Naive thymus-derived CD4-positive, alpha-beta T cell (primary cell): ENCODE measurements at regions not wholly inside any gene's neighbourhood (a gene's known extent, or its start where the extent isn't known, plus 50 kb on each side); places are given as distances from the start of the nearest gene placed in this dataset.

ENCODE experiments used
- ATAC-seq: fragments of 150-1000 bp; cut with Tn5 transposase; 2 replicates; pipeline ENCODE4 v1.10.0; 2021; ENCODE audit warnings: mild to moderate bottlenecking, moderate library complexity
- CTCF ChIA-PET: fragments of 350-600 bp; sonication (Branson Sonifier 250); formaldehyde crosslinking; loops from one replicate; lab custom pipeline; 2021; ENCODE audit warnings: antibody characterized with exemption; lab: Charles Lee
- POLR2A ChIA-PET: fragments of 350-600 bp; sonication (Branson Sonifier 250); formaldehyde crosslinking; loops from one replicate; lab custom pipeline; 2021; ENCODE audit warnings: antibody characterized with exemption, inconsistent platforms; lab: Charles Lee
- DNase-seq, 9 donors: peaks; one replicate each; pipeline versions ENCODE4 v3.0.0 to v3.0.0-alpha.2; 2020 to 2022; ENCODE audit warnings: mixed read lengths in 1 of 9
- H3K27ac ChIP-seq: one replicate; pipeline ENCODE4 v1.7.0; 2013; ENCODE audit warnings: mild to moderate bottlenecking, low read depth, low read length, moderate library complexity
- H3K27me3 ChIP-seq, 2 donors: one replicate each; pipeline ENCODE4 v1.7.0; 2013; ENCODE audit warnings: low read length in 2 of 2, mild to moderate bottlenecking in 2 of 2, moderate library complexity in 2 of 2; ENCODE audit not compliant: control insufficient read depth in 2 of 2, insufficient read depth in 2 of 2
- H3K36me3 ChIP-seq, 3 experiments: 1 replicate in 2 of 3; 2 replicates in 1 of 3; pipeline ENCODE4 v1.7.0; 2013; ENCODE audit warnings: low read length in 3 of 3, mild to moderate bottlenecking in 3 of 3, moderate library complexity in 1 of 3; ENCODE audit not compliant: insufficient read depth in 3 of 3, control insufficient read depth in 2 of 3
- H3K4me1 ChIP-seq, 2 donors: one replicate each; pipeline ENCODE4 v1.7.0; 2013; ENCODE audit warnings: low read length in 2 of 2, mild to moderate bottlenecking in 2 of 2, moderate library complexity in 1 of 2; ENCODE audit not compliant: control insufficient read depth in 2 of 2, insufficient read depth in 2 of 2
- H3K4me3 ChIP-seq: 2 replicates; pipeline ENCODE4 v1.7.0; 2013; ENCODE audit warnings: mild to moderate bottlenecking, low read length
- H3K9me3 ChIP-seq, 3 experiments: 1 replicate in 2 of 3; 2 replicates in 1 of 3; pipeline ENCODE4 v1.7.0; 2013; ENCODE audit warnings: low read length in 3 of 3; ENCODE audit not compliant: control insufficient read depth in 2 of 3
- H3K27ac Mint-ChIP-seq, 9 donors: one replicate each; pipeline ENCODE4 v1.8.0; 2020 to 2022; ENCODE audit warnings: mixed read lengths in 9 of 9, mild to moderate bottlenecking in 8 of 9, moderate library complexity in 5 of 9, inconsistent platforms in 2 of 9
- H3K27me3 Mint-ChIP-seq, 5 donors: one replicate each; pipeline ENCODE4 v1.8.0; 2021 to 2022; ENCODE audit warnings: mixed read lengths in 5 of 5, mild to moderate bottlenecking in 1 of 5
- H3K36me3 Mint-ChIP-seq, 5 donors: one replicate each; pipeline ENCODE4 v1.8.0; 2020 to 2022; ENCODE audit warnings: mixed read lengths in 5 of 5, mild to moderate bottlenecking in 3 of 5, inconsistent platforms in 1 of 5
- H3K4me1 Mint-ChIP-seq, 7 donors: one replicate each; pipeline ENCODE4 v1.8.0; 2020 to 2022; ENCODE audit warnings: mixed read lengths in 7 of 7, mild to moderate bottlenecking in 3 of 7, inconsistent platforms in 1 of 7
- H3K4me3 Mint-ChIP-seq, 10 donors: one replicate each; pipeline ENCODE4 v1.8.0; 2020 to 2022; ENCODE audit warnings: mild to moderate bottlenecking in 10 of 10, mixed read lengths in 10 of 10, moderate library complexity in 6 of 10, inconsistent platforms in 2 of 10
- H3K9me3 Mint-ChIP-seq, 11 donors: one replicate each; pipeline ENCODE4 v1.8.0; 2020 to 2022; ENCODE audit warnings: mixed read lengths in 11 of 11, mild to moderate bottlenecking in 4 of 11, inconsistent platforms in 1 of 11, moderate library complexity in 1 of 11
- intact Hi-C, 2 donors: fragments of 100-400 bp; cut with micrococcal nuclease; formaldehyde crosslinking; loops; one replicate each; pipeline ENCODE4 v1.15.1; 2023

DNA sequence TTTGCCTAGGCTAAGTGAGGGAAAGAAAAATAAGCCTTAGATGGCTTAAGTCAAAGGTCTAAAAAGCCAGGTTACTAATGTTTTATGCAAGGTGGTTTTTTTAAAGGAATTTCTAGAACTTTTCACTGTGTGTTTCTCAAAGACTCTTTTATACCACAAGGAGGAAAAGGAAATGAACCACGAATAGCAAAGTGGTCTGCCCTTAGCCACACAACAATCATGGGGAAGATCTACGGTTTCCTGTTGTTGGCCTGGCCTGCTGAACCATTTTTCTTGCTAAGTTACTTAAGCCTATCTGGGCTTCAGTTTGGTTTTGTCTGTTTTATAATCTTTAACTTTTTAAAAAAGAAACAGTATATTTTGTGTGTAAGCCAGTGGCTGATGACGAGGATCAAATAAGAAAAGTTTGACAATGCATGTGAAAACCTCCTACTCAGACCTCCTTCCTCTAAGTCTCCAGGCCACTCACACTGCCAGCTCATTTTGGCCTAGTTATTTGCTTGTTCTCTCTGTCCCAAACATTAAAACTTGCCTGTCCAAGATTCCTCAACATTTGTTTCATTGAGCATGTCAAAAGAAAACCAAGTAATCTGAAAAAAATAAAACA lies 56.7 kb upstream of the COL25A1 start:
- peaks cover 18 to 20% of the 10 kb centered on the region in 2 donors for H3K4me1 ChIP-seq
- H3K27ac ChIP-seq, result no peak overlapping the region
- ChIA-PET CTCF (interaction anchor here (0.5 kb wide), 1 partner anchor 46 kb away, joined by 3 read pairs; no protein-coding TSS in a partner anchor), POLR2A (no interaction called here)
- peak overlapping the region in 2 of 9 donors; percentile 23 to 84 for H3K27ac Mint-ChIP-seq
- no peak overlapping the region for H3K4me3 ChIP-seq
- H3K9me3 ChIP-seq, result no peaks in the 10 kb centered on the region
- H3K27me3 ChIP-seq, result peaks cover 0 to 5% of the 10 kb centered on the region in 2 donors
- DNase-seq (peak in 7 of 9 donors; percentile 18 to 52 (median 40)), ATAC-seq (peak; percentile 71)
- no peaks in the 10 kb centered on the region for H3K36me3 ChIP-seq
- peaks cover 0 to 15% (median 0%) of the 10 kb centered on the region in 5 donors for H3K36me3 Mint-ChIP-seq
- peaks cover 0 to 3% (median 0%) of the 10 kb centered on the region in 11 donors for H3K9me3 Mint-ChIP-seq
- H3K4me3 Mint-ChIP-seq, result peak overlapping the region; percentile 52 to 83 (median 66)
- H3K27me3 Mint-ChIP-seq, result peaks cover 17 to 53% (median 32%) of the 10 kb centered on the region in 5 donors
- intact Hi-C loops, result loop anchor here in 1 of 2 donors (5.0 kb wide), 1 partner anchor 57 kb away; the partner anchor contains the start of gene COL25A1
- H3K4me1 Mint-ChIP-seq, result peaks cover 18 to 51% (median 34%) of the 10 kb centered on the region in 7 donors

DNA sequence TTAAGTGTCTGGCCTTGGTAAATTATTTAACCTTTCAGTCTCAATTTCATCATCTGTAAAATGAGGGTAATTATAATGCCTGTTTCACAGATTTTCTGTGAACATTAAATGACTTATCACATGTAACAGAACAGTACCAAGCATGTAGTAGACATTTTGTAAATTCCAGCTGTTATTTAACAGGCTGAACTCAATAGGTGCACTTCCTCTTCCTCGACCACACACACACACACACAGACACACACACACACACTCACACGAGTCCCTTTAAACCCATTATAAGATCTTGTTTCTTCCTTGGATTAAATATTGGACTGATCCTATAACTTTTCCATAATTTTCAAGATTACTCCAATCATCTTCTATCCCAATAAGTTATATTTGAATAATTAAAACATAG lies 53.4 kb upstream of the COL25A1 start:
- no peak for DNase-seq
- peaks cover 18 to 53% (median 38%) of the 10 kb centered on the region in 5 donors for H3K27me3 Mint-ChIP-seq
- H3K4me1 Mint-ChIP-seq, result peaks cover 18 to 44% (median 31%) of the 10 kb centered on the region in 7 donors
- ChIA-PET CTCF (no interaction called here), POLR2A (no interaction called here)
- Histone ChIP-seq H3K4me3 (no peak overlapping the region), H3K36me3 (no peaks in the 10 kb centered on the region), H3K27me3 (peaks cover 0 to 5% of the 10 kb centered on the region in 2 donors), H3K9me3 (no peaks in the 10 kb centered on the region), H3K27ac (no peak overlapping the region), H3K4me1 (peaks cover 18 to 20% of the 10 kb centered on the region in 2 donors)
- no peak overlapping the region for H3K4me3 Mint-ChIP-seq
- intact Hi-C loops, result loop anchor here in 1 of 2 donors (5.0 kb wide), 1 partner anchor 54 kb away; the partner anchor contains the start of gene COL25A1
- peaks cover 0 to 3% (median 0%) of the 10 kb centered on the region in 11 donors for H3K9me3 Mint-ChIP-seq
- no peak for ATAC-seq
- peaks cover 0 to 12% (median 0%) of the 10 kb centered on the region in 5 donors for H3K36me3 Mint-ChIP-seq
- no peak overlapping the region for H3K27ac Mint-ChIP-seq

DNA sequence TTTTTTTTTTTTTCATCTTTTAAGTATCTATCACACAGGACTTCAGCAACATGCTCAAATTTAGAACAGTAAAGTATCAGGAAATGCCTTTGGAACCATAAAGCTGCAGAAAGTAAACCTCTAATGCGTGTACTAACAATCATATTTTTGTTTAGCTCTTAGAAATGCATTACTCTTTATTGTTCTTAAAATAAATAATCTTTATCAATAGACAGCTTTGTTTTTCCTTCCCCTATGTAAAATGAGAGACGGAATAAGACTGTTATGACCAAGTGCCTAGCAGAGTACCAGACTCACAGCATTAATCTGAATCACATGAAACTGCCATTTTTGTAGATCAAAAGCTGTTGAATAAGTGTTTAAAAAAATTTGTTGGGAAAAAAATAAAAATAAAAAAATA lies 50.5 kb upstream of the COL25A1 start:
- H3K27ac ChIP-seq, result no peak overlapping the region
- Mint-ChIP-seq H3K27me3 (peaks cover 15 to 69% (median 39%) of the 10 kb centered on the region in 5 donors), H3K4me1 (peaks cover 3 to 18% (median 9%) of the 10 kb centered on the region in 7 donors)

More for the DNA sequence above, 50.5 kb upstream of the COL25A1 start:
- peaks cover 0 to 9% (median 1%) of the 10 kb centered on the region in 11 donors for H3K9me3 Mint-ChIP-seq
- no peaks in the 10 kb centered on the region for H3K9me3 ChIP-seq
- DNase-seq, result no peak
- H3K36me3 ChIP-seq, result no peaks in the 10 kb centered on the region
- H3K27me3 ChIP-seq, result peaks cover 0 to 5% of the 10 kb centered on the region in 2 donors
- H3K27ac Mint-ChIP-seq, result no peak overlapping the region
- intact Hi-C loops, result no loop called here
- ChIA-PET POLR2A (no interaction called here), CTCF (no interaction called here)
- H3K4me3 ChIP-seq, result no peak overlapping the region
- peaks cover 0 to 1% of the 10 kb centered on the region in 2 donors for H3K4me1 ChIP-seq
- no peak for ATAC-seq
- H3K4me3 Mint-ChIP-seq, result no peak overlapping the region
- peaks cover 0 to 6% (median 0%) of the 10 kb centered on the region in 5 donors for H3K36me3 Mint-ChIP-seq
